ENCODE measurements at regions not wholly inside any gene's neighbourhood (a gene's known extent, or its start where the extent isn't known, plus 50 kb on each side); places are given as distances from the start of the nearest gene placed in this dataset.

DNA sequence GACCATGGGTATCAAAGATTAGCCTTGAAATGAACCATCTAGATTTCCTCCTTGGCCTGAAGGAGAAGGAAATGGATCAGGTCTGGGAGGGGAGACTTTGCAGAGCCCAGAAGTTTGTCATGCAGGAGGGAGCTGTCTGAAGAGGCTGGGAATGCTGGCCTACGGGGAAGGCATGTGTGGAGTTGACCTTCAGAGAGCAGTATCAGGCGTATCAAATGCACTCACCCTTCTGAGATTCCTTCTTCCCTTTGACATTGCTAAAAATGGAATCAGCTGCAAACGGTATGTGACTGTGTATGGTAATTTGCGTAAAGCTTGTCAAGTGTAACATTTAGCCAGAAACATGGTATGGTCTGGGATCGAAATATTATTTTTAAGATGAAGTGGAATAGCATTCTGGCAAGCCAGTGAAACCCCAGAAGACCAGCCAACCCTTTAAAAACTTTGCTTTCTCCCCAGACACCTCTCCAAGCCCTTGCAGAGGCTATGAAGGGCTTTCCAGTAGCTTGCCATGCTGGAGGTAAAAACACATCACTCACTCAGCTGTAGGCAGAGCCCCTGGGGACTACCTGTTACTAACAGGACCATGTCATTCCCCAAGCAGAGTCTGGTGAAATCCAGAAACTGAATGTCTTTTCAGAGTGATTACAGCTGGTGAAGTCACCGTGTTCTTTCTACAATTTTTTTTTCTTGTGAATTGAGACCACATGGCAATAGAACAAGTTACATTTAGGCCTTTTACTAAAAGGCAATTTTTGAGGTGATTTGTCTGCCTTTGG, 174.7 kb upstream of the SLC24A5 start:
- TF ChIP-seq EZH2phosphoT487 (conservative IDR thresholded peaks at IDR 0.05; ENCODE audit: low read length), result no peak
- TF ChIP-seq CTCF (IDR thresholded peaks at IDR 0.05; ENCODE audit: insufficient read depth, low read length, poor library complexity, severe bottlenecking), result no peak
